ENCODE measurements at regions not wholly inside any gene's neighbourhood (a gene's known extent, or its start where the extent isn't known, plus 50 kb on each side); places are given as distances from the start of the nearest gene placed in this dataset.

DNA sequence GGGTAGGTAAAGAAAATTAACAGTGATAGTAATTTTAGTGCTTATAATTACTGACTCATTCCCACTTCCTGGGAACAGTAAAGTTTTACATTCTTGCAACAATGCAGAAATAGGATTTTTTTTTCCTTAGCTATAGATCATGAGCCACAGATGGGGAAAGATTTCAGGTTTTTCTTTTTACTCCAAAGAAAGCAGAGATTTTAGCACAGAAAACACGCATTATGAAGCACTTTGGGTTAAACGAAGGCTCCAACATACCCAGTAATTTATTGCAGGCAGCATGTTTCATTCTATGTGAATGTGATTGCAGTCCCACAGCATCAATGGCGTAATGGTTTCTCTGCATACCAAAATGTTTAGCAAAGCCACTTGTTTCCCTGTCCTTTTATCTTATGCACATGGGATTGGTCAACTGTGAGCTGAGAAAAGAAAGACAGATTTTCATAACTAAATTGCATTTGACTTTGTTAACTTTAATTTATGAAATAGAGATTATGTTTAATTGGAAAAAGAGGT lies 124.6 kb upstream of the E2F7 start:
- no peak for DNase-seq

DNA sequence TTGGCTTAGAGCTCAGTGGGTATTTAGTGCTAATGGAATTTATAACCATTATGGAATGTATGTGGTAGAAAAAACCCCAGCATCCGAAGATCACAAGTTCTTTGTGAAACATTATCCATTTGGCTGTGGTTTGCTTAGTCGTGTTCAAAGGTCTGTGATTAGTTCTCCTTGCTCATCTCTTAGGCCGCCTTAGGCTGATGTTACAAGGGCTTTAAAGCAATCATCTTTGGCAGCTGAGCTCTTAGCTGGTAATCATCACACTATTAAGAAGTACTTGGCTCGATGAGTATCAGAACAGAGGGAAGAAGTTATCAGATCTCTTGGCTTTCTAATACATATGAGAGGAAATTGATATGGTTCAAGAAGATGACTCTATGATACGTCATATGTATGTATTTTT lies 124.1 kb upstream of the E2F7 start:
- DNase-seq: no peak

DNA sequence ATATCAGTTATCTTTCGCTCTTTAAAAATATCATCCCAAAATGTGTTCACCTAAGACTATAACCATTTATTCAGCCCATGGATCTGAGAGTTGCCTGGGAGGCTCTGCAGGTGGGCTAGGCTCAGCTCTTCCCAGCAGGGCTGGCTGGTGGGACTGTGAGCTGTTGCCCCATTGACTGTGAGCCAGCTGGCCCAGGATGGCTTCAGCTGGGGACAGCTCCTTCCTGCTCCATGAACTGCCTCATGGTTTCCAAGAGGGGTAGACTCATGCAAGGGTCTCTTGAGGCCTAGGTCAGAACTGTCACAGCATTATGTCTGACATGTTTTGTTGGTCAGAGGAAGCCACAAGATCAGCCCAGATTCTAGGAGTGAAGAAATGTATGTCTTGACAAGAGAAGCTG lies 114.1 kb upstream of the E2F7 start:
- no peak for DNase-seq

- no peak for DNase-seq
Observed at GRCh38 chr12:77167801-77168200, 102.4 kb upstream of the E2F7 start.

DNA sequence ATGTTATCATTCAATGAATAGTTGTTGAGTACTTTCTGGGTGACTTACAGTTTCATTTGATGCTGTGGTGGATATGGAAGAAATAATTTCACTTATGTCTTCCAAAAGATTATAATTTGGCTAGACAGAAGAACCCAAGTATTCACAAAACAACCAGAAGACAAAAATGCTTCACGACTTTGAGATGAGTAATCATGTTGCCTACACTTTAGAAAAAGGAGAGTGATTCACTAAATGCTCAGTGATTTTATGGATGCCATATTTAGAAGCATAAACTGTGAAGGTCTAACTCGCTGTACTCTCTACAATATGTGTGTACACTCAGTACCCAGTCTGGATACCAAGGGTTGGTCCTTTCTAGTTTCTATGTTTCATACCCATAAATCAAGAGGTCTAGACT lies 101.3 kb upstream of the E2F7 start:
- DNase-seq: no peak

DNA sequence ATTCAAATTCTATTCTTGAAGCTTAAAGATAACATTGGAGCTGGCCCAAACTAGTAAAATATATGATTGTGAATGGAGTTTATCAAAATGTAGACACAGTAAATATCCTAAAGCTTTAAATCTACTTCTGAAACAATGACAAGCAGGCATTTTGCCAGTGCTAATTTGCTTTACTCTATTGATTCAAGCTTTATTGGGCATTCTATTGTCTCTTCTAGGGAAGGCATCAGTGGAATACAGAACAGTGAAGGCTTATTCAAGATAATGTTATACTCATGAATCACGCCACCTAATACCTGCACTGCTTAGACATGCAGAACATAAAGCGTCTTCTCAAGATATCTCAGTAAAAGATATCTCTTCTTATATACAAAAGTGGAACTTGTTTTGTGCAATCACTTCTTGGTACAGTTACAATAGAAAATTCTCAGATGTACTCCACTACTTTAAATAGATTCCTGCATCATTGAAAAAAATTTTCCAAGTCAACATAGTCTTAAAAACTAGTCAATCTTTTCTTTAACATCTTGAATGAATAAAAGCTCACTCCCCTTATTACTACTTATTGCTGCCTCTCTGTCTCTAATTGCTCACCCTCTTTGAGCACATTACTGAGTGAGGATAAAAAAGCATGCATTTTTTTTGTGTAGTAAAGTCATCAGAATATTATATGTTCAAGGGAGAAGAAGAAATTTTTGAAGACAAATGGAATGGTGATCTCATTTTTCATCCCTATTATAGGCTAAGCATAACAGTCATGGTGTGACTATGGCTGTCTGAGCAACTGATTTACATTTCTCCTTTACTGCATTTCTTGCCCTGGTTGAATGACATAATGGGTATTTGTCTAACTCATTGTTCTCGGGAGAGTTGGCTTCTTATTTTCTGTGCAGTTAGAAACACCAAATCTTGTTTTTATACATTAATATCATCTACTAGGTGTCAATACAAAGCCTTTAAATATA lies 98.0 kb upstream of the E2F7 start:
- no peak for DNase-seq

DNA sequence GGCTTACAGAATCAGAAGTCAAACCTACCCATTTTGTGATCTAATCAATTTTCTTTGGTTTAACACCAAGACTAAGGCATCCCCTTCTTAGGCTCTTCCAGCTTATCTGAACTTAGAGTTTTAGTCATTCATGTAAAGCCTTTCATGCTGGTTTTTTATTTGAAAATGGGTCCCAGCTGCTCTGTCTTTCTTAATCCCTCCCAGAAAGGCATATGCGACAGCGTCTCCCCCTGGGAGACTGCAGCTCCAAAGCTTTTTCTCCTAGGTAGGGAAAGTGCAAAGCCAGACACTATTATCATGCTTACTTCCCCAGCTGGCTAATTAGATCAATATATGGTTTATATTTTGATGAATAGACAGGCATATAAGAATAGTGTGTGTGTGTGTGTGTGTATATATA lies 96.6 kb upstream of the E2F7 start:
- DNase-seq: no peak

GRCh38 chr12:77160931-77161330 lies 95.6 kb upstream of the E2F7 start:
- DNase-seq: no peak

GRCh38 chr12:77153706-77154105 lies 88.3 kb upstream of the E2F7 start:
- no peak for DNase-seq

GRCh38 chr12:77152623-77153193 lies 87.3 kb upstream of the E2F7 start:
- no peak for DNase-seq

GRCh38 chr12:77151030-77151429 lies 85.7 kb upstream of the E2F7 start:
- no peak for DNase-seq

DNA sequence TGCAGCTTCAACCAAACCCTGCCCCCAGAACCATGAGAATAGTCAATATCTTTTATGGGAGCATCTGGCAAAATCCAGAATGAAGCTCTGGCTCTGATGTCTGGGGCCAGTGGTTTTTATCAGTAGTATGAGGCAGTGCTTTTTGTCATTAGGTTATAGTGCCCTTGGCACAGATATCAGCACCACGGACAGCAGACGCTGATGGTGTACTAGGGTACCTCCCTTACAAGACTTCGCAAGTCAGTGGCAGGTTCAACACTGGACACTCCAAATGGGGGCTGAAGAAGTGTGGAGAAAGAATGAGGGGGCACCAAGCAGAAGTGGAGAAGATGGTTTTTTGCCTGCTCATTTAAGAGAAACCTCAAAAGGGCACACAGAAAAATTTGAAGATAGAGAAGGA lies 68.2 kb upstream of the E2F7 start:
- no peak for DNase-seq

DNA sequence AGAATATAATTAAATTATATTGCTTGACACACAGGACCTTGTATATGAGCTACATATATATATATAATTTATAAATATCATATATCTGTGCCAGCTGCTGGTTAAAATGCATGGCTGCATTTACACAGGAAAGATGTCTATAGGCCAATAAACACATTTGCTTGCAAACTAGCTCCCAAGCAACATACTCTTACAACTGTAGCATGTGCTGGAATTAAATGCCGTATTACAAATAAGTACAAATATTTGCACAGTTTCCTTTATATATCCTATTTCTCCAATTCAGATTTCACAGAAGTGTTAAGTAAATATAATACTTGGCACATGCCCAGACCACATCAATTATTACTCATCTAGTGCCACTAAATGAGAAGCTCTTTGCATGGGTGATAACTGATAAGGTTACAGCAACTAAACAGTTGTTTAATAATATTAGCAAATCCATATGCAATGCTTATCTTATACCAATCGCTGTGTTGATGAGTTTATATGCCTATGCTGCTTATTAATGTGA lies 66.7 kb upstream of the E2F7 start:
- no peak for DNase-seq

DNA sequence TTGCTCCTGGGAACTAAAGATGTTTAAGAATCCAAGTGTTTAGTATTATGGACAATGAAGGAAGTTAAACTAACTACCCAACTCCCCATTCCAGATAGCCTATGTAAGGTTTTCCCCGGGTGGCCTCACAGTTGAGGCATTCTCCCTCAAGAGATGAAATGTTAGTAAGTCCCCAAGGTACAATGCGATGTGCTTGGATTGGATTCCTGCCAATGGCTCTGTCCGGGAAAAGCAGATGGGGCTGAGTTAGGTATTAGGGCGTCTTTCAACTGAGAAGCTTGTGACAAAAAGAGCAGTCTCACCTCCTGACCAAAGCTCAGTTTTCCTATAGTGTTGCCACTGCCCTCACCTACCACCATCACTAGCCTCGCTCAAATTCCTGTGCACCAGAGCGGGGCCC lies 64.8 kb upstream of the E2F7 start:
- no peak for DNase-seq

DNA sequence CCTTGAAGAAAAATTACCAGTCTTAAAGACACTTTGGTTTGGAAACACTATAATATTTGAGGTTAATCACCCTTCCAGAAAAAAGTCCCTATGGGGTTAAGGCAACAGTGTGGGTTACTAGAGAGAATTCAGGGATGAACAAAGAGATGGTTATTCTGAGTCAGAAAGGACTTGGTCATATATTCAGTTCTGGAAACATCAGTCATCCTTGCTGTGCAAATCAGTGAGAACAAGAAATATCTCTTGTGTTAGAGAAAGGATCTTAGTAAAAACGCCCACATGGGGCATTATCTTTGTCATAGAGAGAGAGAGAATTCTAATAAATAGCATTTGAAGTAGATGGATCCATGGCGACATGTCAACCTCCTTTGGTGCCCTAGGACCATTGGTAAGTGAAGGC lies 59.4 kb upstream of the E2F7 start:
- DNase-seq: no peak

DNA sequence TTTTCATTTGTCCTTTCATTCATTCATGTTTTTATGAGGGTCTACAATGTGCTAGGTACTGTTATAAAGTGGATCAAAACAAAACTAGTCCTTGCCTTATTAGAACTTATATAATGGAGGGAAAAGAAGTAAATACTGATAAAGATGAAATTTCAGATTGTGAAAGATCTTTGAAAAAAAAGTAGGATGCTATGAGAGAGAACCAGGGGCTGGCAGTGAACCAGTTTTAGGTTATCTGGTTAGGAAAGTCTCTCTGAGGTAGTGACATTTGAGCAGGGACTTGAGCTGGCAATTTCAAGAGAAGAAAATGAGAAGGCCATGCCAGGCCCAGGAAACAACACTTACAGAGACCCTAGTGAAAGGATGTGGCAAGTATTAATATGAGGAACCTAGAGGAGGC lies 57.3 kb upstream of the E2F7 start:
- DNase-seq: no peak

DNA sequence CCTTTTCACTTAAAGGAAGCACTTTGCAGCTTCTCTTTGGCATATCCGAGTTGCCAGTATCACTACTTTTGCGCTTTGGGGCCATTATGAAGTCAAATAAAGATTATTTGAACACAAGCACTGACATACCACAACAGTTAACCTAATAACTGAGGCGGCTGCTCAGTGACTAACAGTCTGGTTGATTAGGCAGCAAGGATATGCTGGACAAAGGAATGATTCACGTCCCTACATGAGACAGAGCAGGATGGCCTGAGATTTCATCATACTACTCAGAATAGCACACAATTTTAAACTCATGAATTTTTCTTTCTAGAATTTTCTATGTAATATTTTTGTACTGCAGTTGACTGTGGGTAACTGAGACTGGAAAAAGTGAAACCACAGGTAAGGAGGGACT lies 56.9 kb upstream of the E2F7 start:
- DNase-seq: no peak

- no peak for DNase-seq
Observed at GRCh38 chr12:77120156-77121085, 55.1 kb upstream of the E2F7 start.

DNA sequence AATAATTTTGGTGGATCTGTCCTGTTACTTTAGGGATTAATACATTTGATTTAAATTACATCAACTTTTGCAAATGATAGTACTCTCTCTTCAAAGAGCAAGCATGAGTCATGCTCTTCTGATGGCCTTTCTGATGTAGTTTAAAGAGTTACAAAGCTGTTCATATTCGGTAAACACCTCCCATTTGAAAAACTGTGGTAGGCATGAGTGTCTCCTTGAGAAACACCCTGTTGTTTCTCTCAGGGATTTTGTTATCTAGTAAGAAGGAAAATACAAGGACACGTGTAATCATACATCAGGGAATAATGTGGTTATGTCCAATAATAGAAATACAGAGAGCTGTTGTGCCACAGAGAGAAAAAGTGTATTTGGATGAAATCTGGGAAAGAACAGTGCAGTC lies 53.3 kb upstream of the E2F7 start:
- DNase-seq: no peak

DNA sequence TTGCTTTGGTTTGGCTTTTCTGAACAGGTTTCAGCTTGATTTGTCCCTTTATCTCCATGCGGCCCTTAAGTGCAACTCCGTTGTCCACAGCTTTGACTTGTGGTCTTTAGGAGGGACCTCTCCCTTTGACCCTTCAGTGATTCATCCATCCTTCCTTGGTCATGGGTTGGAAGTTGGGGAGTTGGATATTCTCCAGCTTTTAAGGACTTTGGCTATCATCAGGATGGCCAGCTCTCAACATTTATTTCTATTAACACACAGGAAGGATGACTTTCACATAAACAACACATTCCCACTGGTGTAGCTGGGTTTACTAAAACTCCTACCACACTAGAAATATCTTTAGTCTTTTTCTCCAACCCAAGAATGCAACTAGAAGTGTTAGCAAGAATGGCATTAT lies 50.9 kb upstream of the E2F7 start:
- no peak for DNase-seq

DNA sequence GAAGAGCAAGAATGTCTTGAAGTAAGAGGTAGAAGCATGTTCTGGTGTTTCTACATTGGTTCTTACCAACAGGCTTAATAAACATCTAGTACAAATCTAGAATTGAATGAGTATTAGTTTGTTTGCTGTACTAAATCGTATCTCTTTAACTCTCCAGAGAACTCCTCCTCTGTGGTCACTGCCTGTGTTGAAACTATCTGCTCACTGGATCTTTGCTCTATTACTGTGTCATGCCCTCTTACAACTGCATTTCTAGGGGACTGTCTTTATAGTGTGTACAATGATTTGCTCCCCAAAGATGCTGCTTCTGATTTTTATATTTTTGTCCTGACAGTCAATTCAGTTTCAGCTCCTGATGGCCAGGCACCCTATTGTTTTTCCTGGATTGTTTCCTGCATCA lies 50.1 kb upstream of the E2F7 start:
- no peak for DNase-seq

Measured in CD4-positive, alpha-beta T cell treated with Interferon alpha-2 for 1 hour (primary cell).